Transverse colon (tissue), 4 donors: ENCODE measurements at regions not wholly inside any gene's neighbourhood (a gene's known extent, or its start where the extent isn't known, plus 50 kb on each side); places are given as distances from the start of the nearest gene placed in this dataset.

Source experiments
- EP300 ChIP-seq: sonication (generic); formaldehyde crosslinking; IDR thresholded peaks from one replicate; pipeline ENCODE4 v1.6.1; 2017; ENCODE audit warnings: antibody characterized with exemption, low read depth
- POLR2A ChIP-seq: fragments of 450-650 bp; IDR thresholded peaks from one replicate; pipeline ENCODE4 v1.6.1; 2016; ENCODE audit warnings: antibody characterized with exemption, mild to moderate bottlenecking, moderate library complexity
- POLR2AphosphoS5 ChIP-seq, 3 donors: sonication (generic); formaldehyde crosslinking; IDR thresholded peaks; one replicate each; pipeline ENCODE4 v1.6.1; 2016; ENCODE audit warnings: antibody characterized with exemption in 3 of 3
- TF ChIP-seq, protein P1 (sequence below), 5 experiments: fragments of 200-600 bp in 3 of 5; fragments of 450-650 bp in 2 of 5; sonication (generic) in 3 of 5; IDR thresholded peaks; 1 replicate in 2 of 5; 2 replicates in 3 of 5; pipeline ENCODE4 v1.5.1; 2016 to 2017; ENCODE audit warnings: antibody characterized with exemption in 5 of 5, inconsistent platforms in 3 of 5, mild to moderate bottlenecking in 2 of 5, moderate library complexity in 1 of 5

DNA sequence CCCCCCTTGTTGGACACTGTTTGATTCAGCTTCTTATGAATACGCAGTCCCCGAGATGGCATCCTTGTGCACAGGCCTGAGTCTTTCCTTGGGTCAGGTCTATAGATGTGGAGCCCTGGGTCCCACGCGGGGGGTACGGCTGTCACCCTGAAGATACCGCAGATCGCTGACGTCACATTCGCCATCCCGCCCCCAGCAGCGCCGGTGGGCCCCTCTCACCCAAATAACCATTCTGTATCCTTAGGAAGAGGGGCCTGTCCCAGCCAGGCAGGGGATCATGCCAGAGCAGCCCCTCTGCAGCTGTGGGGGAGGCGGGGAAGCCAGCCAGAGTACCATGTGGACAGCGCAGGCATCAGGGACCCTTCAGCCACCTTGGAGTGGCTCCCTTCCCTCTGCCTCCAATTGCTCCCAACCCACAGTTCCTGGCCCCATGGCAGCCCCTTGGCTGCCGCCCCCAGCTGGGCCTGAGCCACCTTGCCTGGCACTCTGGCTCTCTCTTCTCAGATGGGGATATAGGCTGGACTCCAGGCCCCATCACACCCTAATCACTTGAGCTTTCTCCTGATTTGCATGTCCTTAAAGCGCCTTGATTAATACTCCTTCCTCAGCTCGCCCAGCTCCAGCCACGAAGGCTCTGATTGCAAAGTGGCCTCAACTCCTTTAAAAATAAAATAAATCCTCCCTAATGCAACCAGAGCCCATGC is 189.8 kb downstream of the C9orf50 start:
- TF ChIP-seq POLR2A (no peak), POLR2AphosphoS5 (IDR thresholded peaks at IDR 0.05) (no peak), EP300 (no peak)
- TF ChIP-seq, protein P1, sequence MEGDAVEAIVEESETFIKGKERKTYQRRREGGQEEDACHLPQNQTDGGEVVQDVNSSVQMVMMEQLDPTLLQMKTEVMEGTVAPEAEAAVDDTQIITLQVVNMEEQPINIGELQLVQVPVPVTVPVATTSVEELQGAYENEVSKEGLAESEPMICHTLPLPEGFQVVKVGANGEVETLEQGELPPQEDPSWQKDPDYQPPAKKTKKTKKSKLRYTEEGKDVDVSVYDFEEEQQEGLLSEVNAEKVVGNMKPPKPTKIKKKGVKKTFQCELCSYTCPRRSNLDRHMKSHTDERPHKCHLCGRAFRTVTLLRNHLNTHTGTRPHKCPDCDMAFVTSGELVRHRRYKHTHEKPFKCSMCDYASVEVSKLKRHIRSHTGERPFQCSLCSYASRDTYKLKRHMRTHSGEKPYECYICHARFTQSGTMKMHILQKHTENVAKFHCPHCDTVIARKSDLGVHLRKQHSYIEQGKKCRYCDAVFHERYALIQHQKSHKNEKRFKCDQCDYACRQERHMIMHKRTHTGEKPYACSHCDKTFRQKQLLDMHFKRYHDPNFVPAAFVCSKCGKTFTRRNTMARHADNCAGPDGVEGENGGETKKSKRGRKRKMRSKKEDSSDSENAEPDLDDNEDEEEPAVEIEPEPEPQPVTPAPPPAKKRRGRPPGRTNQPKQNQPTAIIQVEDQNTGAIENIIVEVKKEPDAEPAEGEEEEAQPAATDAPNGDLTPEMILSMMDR (IDR thresholded peaks at IDR 0.05) = no peak
